ENCODE measurements at regions not wholly inside any gene's neighbourhood (a gene's known extent, or its start where the extent isn't known, plus 50 kb on each side); places are given as distances from the start of the nearest gene placed in this dataset.

DNA sequence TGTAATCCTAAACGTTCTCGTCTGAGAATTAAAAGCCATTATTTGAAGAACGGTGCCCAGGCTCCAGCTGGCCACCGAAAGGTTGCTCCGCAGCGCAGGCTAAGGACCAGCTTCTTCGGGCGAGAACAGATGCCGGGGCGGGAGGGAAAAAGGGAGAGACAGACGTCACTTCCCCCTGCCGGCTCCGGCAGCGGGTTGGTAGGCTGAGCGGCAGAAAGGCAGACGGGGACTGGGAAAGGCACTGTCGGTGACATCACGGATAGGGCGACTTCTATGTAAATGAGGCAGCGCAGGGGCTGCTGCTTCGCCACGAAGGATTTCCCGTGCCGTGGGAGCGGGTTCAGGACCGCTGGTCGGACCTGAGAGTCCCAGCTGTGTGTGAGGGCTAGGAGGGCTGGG is 147.5 kb upstream of the NOTCH2NLA start:
- TF ChIP-seq, protein P1, sequence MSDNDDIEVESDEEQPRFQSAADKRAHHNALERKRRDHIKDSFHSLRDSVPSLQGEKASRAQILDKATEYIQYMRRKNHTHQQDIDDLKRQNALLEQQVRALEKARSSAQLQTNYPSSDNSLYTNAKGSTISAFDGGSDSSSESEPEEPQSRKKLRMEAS (IDR thresholded peaks at IDR 0.05) = 0 out of 2 replicates have a peak, but pooled peaks have one; percentile 21
- TF ChIP-seq CREB1 (IDR thresholded peaks at IDR 0.05; ENCODE audit: low read depth) = peak; percentile 49; the same call in 1 of the 2 replicates

Measured in Ishikawa (cell line).